Adrenal gland (tissue), 9 donors: ENCODE measurements at regions not wholly inside any gene's neighbourhood (a gene's known extent, or its start where the extent isn't known, plus 50 kb on each side); places are given as distances from the start of the nearest gene placed in this dataset.
A peak's percentile ranks its signal among the peaks of the same experiment; 100 is the strongest.

Source experiments
- DNase-seq, 7 donors: peaks; one replicate each; pipeline ENCODE4 v3.0.0-alpha.2; 2019 to 2020
- H3K27ac ChIP-seq, 5 donors: fragments of 200-600 bp; sonication (generic) in 4 of 5; 1 replicate in 3 of 5; 2 replicates in 2 of 5; pipeline versions ENCODE4 v1.5.1 to v1.8.0; 2016 to 2020; ENCODE audit warnings: mild to moderate bottlenecking in 1 of 5
- H3K27me3 ChIP-seq: fragments of 200-600 bp; 2 replicates; pipeline ENCODE4 v1.8.0; 2021
- H3K36me3 ChIP-seq, 2 donors: fragments of 200-600 bp; replicated peaks in 1 of 2; 1 replicate in 1 of 2; 2 replicates in 1 of 2; pipeline versions ENCODE4 v1.5.1 to v1.8.0; 2018 to 2022
- H3K4me1 ChIP-seq, 2 donors: fragments of 200-600 bp; replicated peaks in 1 of 2; 1 replicate in 1 of 2; 2 replicates in 1 of 2; pipeline versions ENCODE4 v1.5.1 to v1.8.0; 2018 to 2021
- H3K4me3 ChIP-seq, 4 donors: fragments of 200-600 bp; sonication (generic) in 3 of 4; one replicate each; pipeline ENCODE4 v1.5.1; 2016 to 2018
- H3K9me3 ChIP-seq, 3 donors: fragments of 200-600 bp; sonication (generic) in 1 of 3; replicated peaks in 1 of 3; 1 replicate in 2 of 3; 2 replicates in 1 of 3; pipeline versions ENCODE4 v1.5.1 to v1.8.0; 2016 to 2021
- CTCF ChIP-seq, 6 experiments: fragments of 450-650 bp in 4 of 6; fragments of 200-600 bp in 2 of 6; sonication (generic) in 1 of 6; IDR thresholded peaks; 1 replicate in 5 of 6; 2 replicates in 1 of 6; pipeline versions ENCODE4 v1.5.1 to v1.8.0; 2016 to 2021; ENCODE audit warnings: antibody characterized with exemption in 6 of 6, mild to moderate bottlenecking in 2 of 6, moderate library complexity in 1 of 6
- POLR2A ChIP-seq, 2 donors: fragments of 450-650 bp; IDR thresholded peaks; one replicate each; pipeline ENCODE4 v1.6.1; 2017; ENCODE audit warnings: antibody characterized with exemption in 2 of 2, mild to moderate bottlenecking in 2 of 2, moderate library complexity in 1 of 2
- WGBS, 4 donors: extraction: QIAGEN DNeasy Blood & Tissue Kit in 2 of 4; methylation state at CpG; one replicate each; pipeline versions ENCODE4 v1.1.5 to v1.1.7; 2013 to 2017; 5-methylcytosine and 5-hydroxymethylcytosine counted together
- intact Hi-C, 2 donors: fragments of 100-400 bp; cut with DNase I; formaldehyde crosslinking; loops; one replicate each; pipeline versions ENCODE4 v1.14.1 to v1.15.0; 2022 to 2023
- donor health status: healthy with polysubstance abuse.
- donor health status: Bipolar disorder and iron deficiency.
- donor health status: DM: yes; HTN: yes; CAD: no.
- donor health status: DM: no; HTN: no; CAD: no.
- donor health status: DM: no; HTN: no; CAD: no.

- Histone ChIP-seq H3K4me3 (no peak overlapping the region), H3K27ac (no peak overlapping the region), H3K4me1 (no peaks in the 10 kb centered on the region), H3K36me3 (no peaks in the 10 kb centered on the region), H3K9me3 (peaks cover 0 to 5% (median 0%) of the 10 kb centered on the region in 3 donors), H3K27me3 (no peaks in the 10 kb centered on the region)
- peak in 1 of 7 donors; percentile 19 for DNase-seq
- TF ChIP-seq CTCF (IDR thresholded peaks at IDR 0.05) (peak in 3 of 6 experiments; percentile 14 to 34 (median 15)), POLR2A (IDR thresholded peaks at IDR 0.05) (no peak)
- 68 to 70% (median 68%) methylated on average over 11 of the region's 11 CpGs for WGBS, 4 donors
- intact Hi-C loops, result no loop called here
Measured at GRCh38 chr20:4449957-4450715, 201.0 kb upstream of the ADRA1D start.

- no peak overlapping the region for H3K27ac ChIP-seq
- intact Hi-C loops, result no loop called here
- peaks cover 3% of the 10 kb centered on the region for H3K27me3 ChIP-seq
- peaks cover 0 to 5% (median 0%) of the 10 kb centered on the region in 3 donors for H3K9me3 ChIP-seq
- TF ChIP-seq CTCF (IDR thresholded peaks at IDR 0.05), result no peak
- TF ChIP-seq POLR2A (IDR thresholded peaks at IDR 0.05), result no peak
- no peaks in the 10 kb centered on the region for H3K36me3 ChIP-seq
- DNase-seq, result no peak
- 42 to 61% (median 54%) methylated on average over 4 of the region's 4 CpGs for WGBS, 4 donors
- H3K4me3 ChIP-seq, result no peak overlapping the region
- H3K4me1 ChIP-seq, result no peaks in the 10 kb centered on the region
Measured at GRCh38 chr20:4445784-4446183, 196.7 kb upstream of the ADRA1D start.

- no peak overlapping the region for H3K4me3 ChIP-seq
- no peaks in the 10 kb centered on the region for H3K4me1 ChIP-seq
- intact Hi-C loops, result no loop called here
- H3K27me3 ChIP-seq, result peaks cover 3% of the 10 kb centered on the region
- peaks cover 0 to 5% (median 0%) of the 10 kb centered on the region in 3 donors for H3K9me3 ChIP-seq
- TF ChIP-seq POLR2A (IDR thresholded peaks at IDR 0.05) (no peak), CTCF (IDR thresholded peaks at IDR 0.05) (no peak)
- WGBS, 4 donors, result 70 to 80% (median 72%) methylated on average over 2 of the region's 2 CpGs
- no peaks in the 10 kb centered on the region for H3K36me3 ChIP-seq
- H3K27ac ChIP-seq, result no peak overlapping the region
- no peak for DNase-seq
Measured at GRCh38 chr20:4445331-4445730, 196.2 kb upstream of the ADRA1D start.

- TF ChIP-seq CTCF (IDR thresholded peaks at IDR 0.05), result no peak
- no peak for TF ChIP-seq POLR2A (IDR thresholded peaks at IDR 0.05)
- H3K27ac ChIP-seq, result no peak overlapping the region
- 70 to 81% (median 76%) methylated on average over 2 of the region's 2 CpGs for WGBS, 4 donors
- H3K4me3 ChIP-seq, result no peak overlapping the region
- peaks cover 0 to 5% (median 0%) of the 10 kb centered on the region in 3 donors for H3K9me3 ChIP-seq
- intact Hi-C loops, result no loop called here
- no peak for DNase-seq
- H3K36me3 ChIP-seq, result no peaks in the 10 kb centered on the region
- peaks cover 3% of the 10 kb centered on the region for H3K27me3 ChIP-seq
- H3K4me1 ChIP-seq, result no peaks in the 10 kb centered on the region
Measured at GRCh38 chr20:4444404-4444803, 195.3 kb upstream of the ADRA1D start.
